ENCODE measurements at regions not wholly inside any gene's neighbourhood (a gene's known extent, or its start where the extent isn't known, plus 50 kb on each side); places are given as distances from the start of the nearest gene placed in this dataset.
A peak's percentile ranks its signal among the peaks of the same experiment; 100 is the strongest.

DNA sequence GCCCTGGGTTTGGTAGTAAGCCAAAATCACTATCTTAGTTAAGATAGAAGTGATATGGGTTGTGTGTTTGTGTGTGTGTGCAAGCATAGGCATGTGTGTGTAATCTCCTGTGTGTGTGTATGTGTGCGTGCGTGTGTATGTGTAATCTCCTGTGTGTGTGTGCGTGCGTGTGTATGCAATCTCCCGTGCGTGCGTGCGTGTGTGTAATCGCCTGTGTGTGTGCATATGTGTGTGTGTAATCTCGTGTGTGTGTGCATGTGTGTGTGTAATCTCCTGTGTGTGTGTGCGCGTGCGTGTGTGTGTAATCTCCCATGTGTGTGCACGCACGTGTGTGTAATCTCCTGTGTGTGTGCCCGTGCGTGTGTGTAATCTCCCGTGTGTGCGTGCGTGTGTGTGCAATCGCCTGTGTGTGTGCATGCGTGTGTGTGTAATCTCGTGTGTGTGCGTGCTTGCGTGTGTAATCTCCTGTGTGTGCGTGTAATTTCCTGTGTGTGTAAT lies 219.3 kb upstream of the GGTLC1 start:
- intact Hi-C loops (cut with DNase I) = no loop called here

DNA sequence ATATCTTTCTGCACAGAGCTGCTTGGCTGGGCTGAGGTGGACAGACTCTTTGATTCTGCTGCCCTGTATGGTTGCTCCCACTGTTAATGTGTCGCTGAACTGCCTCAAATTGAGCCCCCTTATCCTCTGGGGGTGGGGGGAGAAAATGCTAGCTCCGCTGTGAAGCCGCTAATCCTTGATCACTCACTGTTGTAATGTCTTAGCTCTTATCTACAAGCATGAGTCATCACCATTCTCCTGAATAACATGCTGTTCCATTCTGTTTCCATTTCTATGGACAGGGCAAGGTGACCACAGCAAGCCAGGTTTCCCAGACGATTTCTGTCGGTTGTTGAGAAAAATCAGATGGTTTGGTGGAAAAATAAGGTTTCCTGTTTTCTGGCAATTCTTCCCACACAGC lies 218.4 kb upstream of the GGTLC1 start:
- intact Hi-C loops (cut with DNase I) = no loop called here
- DNase-seq = no peak

More for the DNA sequence above, 219.3 kb upstream of the GGTLC1 start:
- no peak for DNase-seq

DNA sequence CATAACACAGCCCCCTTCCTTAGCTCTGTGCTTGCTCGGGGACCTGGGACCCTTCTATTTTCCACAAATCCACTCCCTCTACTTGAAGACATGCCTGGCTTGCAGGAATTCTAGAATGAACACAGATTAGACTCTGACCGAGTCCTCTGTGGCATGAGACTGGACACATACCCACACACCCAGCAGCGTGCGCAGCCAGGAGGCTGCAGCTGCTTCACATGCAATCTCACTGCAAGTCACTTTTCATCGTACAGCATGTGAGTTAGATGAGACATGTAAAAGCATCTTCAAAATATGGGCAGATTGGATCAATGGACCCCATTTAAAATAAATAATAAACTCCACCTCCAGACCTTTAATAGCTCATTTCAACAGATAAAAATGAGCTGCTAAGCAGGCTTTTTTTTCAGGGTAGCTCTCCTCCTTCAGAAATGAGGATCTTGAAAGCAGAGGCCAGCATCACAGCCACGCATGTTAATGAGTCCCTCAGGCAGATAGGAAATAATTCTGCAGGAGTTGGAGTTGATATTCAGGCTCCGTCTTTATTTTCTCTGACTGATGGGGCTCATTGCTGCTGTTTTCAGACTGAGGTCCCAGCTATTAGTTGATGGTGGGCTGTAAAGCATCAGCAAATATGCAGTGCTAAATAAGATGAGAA lies 215.1 kb upstream of the GGTLC1 start:
- intact Hi-C loops (cut with DNase I) = no loop called here
- DNase-seq = no peak

DNA sequence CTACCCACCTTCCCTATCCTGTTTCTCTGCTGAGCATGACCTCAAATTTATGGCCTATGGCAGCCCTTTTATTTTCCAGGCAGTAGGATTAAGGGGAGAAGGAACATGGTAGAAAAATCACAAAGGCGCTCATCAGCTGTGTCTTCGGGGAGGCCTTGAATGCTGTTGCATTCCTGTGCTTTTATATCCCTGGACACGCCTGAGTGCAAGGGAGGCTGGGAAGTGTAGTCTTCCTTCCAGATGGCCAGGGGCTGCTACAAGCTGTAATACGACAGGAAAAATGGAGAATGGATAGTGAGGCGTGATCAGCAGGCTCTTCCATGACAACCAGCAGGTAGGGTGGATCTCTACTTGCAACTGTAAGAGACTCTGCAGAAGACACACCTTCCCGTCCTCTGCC lies 210.9 kb upstream of the GGTLC1 start:
- intact Hi-C loops (cut with DNase I) = no loop called here
- no peak for DNase-seq

DNA sequence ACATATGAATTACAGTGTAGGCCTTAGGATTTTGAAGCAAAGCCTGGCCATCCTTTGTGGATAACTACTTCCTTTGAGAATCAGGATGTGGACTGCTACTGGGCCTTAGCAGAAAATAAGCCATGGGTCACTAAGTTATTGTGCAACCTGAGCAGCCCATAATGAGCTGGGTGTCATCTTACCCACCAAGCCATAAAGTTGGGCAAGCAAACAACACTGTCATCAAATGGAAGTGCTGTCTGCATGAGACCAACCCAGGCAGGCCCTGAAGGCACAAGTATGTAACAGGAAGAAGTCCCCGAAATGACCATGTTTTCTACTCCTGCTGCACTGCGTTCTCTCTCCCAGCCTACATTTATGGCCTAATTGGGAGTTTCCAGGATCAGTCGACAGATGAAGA lies 205.6 kb upstream of the GGTLC1 start:
- no peak for DNase-seq
- intact Hi-C loops (cut with DNase I) = no loop called here

DNA sequence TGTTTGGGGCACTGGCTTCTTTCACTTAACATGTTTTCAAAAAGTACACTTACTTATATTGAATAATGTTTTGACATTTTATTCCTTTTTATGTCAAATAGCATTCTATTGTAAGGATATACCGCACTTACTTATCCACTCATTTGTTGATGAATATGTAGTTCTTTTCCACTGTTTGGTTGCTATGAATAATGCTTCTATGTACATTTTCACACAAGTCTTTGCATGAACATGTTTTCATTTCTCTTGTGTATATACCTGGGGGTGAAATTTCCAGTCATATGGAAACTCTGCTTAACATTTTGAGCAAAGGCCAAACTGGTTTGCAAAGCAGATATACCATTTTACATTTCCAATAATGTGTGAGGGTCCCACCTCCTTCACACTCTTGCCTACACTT lies 202.3 kb upstream of the GGTLC1 start:
- intact Hi-C loops (cut with DNase I) = no loop called here
- no peak for DNase-seq

DNA sequence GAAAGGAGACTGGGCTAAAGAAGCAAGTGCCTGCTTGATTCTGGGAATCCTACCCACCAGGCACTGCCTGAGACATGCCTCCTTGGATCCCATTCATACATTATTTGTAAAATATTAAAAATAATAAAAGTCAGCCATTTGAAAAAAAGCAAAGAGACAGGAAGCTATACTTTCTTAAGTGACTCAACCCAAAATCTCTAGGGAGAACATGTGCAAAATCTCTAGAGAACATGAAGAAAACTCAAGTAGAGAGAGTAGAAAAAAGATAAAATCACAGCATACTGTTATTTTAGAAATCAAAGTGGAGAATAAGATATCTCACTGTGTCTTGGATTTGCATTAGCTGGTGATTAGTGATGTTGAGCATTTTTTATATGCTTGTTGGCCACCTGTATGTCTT lies 197.2 kb upstream of the GGTLC1 start:
- intact Hi-C loops (cut with DNase I) = no loop called here
- no peak for DNase-seq

DNA sequence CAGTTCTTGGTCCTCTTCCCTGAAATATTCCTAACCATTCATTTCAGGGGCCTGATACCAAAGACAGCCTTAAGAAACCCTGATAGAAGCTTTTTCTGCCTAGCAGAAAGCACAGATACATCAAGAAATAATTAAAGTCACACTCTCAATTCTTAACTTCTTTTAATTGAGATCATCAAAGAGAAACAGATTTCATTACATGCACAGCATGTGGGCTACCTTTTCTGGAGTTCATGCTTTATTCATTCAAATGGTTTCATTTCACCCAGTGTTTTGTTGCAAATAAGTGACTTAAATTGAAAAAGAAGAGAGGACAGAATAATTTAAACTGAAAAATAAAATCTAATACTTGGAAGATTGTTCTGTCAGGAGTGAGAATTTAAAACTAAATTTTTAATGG lies 192.6 kb upstream of the GGTLC1 start:
- intact Hi-C loops (cut with DNase I) = no loop called here

DNA sequence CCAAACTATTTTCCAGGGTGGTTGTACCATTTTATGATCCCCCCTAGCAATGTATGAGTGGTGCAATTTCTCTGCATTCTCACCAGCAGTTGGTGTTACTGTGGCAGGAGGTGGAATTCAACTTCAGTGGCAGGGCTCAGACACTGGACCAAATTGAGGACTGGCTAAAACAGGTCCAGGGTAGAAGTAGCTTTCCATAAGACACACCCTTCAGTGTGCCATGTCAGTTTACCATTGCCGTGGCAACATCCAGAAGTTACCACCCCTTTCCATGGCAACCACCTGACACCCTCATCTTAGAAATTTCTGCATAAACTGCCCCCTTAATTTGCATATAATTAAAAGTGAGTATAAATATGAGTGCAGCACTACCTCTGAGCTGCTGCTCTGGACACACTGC lies 180.7 kb upstream of the GGTLC1 start:
- no peak for DNase-seq
- intact Hi-C loops (cut with DNase I) = loop anchor here (10.0 kb wide), 1 partner anchor 616 kb away; no protein-coding TSS in a partner anchor

More for the DNA sequence above, 192.6 kb upstream of the GGTLC1 start:
- DNase-seq = no peak

DNA sequence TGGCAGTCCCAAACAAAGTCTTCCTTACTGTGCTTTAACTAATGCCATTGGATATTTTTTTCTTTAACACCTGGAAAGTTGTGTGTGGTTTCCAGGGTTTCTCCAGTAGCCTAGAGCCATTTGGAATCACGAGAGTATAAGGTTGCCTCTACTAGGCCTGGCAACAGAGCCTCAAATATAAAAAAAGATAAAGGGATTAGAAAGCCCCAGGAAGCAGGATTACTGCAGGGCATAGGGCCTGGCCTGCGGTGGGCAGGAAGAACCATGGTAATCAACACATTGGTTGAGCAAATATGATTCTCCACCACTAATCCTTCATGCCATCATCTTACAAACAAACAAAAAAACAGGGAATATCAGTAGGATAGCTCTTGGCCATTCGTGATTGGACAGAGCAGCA lies 177.8 kb upstream of the GGTLC1 start:
- DNase-seq = no peak
- intact Hi-C loops (cut with DNase I) = loop anchor here (10.0 kb wide), 1 partner anchor 618 kb away; no protein-coding TSS in a partner anchor

DNA sequence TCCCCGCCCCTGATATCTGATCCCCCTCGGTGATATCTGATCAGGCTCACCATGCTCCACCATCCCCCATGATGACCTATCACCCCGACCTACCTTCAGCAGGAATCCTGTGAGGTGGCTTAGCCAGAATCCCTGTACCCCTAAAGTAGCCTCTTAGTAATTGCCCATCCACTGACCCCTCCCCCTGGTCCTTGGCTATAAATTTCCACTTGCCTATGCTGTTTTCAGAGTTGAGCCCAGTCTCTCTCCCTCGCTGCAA lies 177.5 kb upstream of the GGTLC1 start:
- intact Hi-C loops (cut with DNase I) = loop anchor here (10.0 kb wide), 1 partner anchor 619 kb away; no protein-coding TSS in a partner anchor
- DNase-seq = no peak

DNA sequence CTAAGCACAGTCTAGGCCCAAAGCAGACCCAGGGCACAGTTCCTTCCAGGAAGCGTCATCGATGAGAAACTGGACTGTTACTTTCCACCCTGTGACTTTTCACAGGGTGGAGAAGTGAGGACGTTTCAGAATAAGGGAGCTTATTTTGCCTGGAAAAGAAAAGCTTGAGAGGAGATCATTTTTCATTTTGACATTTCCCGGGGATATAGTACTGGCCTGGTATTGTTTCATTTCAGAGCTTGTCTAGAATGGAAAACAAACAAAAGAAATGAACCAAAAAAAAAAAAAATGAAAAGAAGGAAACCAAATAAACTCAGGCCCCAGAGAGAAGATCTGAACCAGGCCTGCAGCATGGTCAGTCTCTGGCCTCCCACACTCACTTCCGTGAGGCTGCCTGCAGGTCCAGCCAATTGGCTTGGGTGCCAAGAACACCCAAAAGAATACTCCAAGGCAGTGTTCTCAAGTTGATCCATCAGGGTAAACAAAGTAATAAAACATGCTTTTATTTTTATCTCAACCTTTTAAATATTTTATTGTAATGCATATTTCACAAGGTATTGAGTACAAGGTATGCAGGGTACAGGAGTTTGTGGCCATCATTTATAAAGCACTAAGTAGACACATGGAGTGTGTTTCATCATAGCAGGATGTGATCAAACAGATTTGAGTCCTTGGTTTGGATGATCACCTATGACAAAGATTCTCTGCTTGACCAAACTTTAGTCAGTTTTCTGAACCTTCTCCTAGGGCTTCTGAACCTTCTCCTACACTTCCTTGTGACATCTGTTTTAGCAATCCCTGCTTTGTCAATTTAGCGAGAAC lies 176.9 kb upstream of the GGTLC1 start:
- no peak for DNase-seq
- intact Hi-C loops (cut with DNase I) = loop anchor here (10.0 kb wide), 1 partner anchor 619 kb away; no protein-coding TSS in a partner anchor

DNA sequence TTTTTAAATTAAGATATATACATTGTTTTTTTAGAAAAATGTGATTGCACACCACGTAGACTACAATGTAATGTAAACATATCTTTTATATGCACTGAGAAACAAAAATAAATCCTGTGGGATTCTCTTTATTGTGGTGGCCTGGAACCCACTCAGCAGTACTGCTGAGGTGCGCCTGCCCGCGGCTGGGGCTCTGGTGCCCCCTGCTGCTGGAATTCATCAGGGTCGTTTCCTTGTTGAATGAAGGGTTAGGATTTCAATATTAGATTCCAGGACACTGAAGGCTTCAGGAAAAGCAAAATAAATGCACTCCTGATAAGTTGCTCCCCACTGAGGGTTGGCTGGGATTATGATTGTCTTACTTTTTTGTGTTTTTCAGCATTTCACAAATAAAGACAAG lies 175.8 kb upstream of the GGTLC1 start:
- no peak for DNase-seq
- intact Hi-C loops (cut with DNase I) = loop anchor here (10.0 kb wide), 1 partner anchor 620 kb away; no protein-coding TSS in a partner anchor

DNA sequence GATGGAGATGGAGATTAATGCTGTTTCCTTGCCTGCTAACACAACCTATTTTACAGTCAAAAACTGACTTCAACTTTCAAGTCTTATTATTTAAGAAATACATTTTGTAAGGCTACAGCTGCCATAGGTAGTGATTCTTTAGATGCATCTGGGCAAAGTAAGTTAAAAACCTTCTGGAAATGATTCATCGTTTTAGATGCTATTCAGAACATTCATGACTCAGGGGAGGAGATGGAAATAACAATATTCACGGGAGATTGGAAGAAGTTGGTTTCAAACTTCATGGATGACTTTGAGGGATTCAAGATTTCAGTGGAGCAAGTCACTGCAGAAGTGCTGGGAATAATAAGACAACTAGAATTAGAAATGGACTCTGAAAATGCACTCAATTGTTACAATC lies 174.9 kb upstream of the GGTLC1 start:
- intact Hi-C loops (cut with DNase I) = loop anchor here (10.0 kb wide), 1 partner anchor 621 kb away; no protein-coding TSS in a partner anchor
- no peak for DNase-seq

DNA sequence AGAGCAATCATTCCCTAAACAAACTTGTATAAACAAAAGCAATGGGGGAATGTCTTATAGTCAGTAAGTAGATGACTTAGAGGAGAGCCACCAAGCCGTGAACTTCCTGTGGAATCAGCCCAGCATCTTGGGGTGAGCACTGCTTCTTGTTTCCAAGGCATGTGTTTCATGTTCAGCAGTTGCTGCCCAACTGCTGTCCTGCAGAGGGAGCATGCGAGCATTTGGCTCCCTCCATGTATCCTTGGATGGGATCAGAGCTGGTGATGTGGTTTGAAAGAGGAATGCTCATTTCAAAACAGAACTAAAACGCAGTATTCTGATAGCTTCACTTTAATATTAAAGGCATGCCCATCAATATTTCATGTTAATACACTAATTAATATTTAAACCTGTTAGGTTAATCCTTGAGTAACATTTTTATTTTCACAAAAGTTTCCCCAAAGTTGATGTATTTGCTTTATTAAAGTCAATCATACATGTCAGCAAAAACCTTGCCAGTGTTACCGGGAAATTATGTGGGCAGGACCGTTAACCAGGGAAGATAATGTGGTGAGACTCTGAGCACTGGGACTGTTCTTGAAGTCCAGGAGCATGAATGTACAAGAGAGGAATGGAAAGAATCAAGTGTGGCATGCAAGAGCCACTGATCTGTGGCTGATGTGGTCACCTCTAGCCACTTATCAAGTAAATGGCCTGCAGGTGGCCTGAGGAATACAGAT lies 172.1 kb upstream of the GGTLC1 start:
- intact Hi-C loops (cut with DNase I) = loop anchor here (2.0 to 10.0 kb wide), 2 partner anchors 624 to 758 kb away; no protein-coding TSS in a partner anchor
- DNase-seq = peak; percentile 36 to 94 (median 66)

DNA sequence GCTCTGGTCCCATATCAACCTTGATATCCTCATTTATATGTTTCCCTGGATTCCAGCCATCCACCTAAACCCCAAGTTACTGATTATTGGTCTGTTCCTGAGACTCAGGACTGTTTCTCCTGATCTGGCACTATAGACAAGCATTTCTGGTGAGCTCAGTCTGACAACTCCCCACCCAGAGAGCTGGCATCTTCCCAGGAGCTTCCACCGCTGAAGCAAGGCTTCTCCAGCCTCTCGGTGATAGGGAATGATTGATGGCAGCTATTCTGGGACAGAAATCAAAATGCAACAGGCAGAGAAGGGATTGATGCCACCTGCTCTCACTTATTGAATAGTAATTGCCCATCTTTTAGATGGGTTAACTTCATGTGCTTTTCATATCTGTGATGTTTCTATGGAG lies 169.7 kb upstream of the GGTLC1 start:
- intact Hi-C loops (cut with DNase I) = no loop called here
- no peak for DNase-seq

DNA sequence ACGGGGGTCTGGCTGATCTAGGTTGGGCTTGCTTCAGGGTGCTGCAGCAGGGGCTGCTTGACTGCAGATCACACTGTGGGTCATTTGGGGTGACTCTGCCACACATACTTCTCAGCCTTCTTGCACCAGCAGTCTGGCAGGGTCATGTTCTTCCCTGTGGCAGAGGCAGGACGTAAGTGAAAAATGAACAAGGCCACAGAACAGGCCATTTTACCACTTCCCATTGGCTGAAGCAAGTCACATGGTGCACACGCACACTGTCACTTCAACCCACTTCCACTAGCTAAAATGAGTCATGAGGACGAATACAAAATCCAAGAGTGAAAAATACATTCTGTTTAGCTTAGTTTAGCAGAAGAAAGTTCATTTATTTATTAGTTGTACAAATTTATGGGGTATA lies 168.6 kb upstream of the GGTLC1 start:
- DNase-seq = no peak
- intact Hi-C loops (cut with DNase I) = no loop called here

DNA sequence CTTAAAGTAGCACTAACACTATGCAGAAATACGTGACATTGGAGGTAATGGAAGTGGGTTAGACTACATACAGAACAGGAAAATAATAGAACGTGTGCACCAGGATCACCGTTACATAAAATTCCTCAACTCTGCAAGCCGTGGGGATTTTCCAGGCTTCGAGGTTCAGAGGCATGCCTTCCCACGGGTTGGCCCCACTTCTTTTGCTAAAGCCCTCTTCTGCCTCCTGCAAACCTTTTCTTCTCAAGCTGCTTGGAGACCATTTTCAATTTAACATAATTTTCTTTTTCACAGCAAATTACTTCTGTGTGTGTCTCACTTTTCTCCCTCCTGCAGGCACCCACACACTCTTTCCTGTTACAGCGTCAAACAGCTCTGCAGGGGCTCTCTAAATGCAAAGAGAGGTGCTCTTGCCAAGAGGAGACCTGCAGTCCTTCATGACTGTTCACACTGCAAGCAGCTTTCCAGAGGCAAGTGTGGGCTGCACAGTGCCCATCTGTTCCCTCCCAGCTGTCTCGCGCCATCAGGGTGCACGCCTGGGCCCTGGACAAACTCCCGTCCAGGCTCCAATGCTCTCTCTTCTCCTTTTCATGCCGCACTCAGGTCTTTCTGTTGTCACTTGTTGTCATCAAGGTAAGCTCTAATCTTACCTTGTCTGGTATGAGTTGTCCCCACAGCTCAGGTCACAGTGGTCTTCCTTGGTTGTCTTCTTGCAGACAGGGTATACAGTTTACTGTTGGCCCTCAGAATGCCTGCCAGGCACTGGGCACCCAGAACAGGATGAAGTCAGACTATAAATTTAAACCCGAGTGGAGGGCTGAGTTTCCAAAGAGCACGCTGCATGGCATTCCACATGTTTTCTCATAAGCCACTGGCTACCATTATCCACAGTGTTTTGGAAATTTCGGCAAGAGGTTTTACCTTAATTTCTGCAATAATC lies 164.8 kb upstream of the GGTLC1 start:
- DNase-seq = peak in 8 of 10 donors; percentile 52 to 91 (median 58)
- intact Hi-C loops (cut with DNase I) = no loop called here

DNA sequence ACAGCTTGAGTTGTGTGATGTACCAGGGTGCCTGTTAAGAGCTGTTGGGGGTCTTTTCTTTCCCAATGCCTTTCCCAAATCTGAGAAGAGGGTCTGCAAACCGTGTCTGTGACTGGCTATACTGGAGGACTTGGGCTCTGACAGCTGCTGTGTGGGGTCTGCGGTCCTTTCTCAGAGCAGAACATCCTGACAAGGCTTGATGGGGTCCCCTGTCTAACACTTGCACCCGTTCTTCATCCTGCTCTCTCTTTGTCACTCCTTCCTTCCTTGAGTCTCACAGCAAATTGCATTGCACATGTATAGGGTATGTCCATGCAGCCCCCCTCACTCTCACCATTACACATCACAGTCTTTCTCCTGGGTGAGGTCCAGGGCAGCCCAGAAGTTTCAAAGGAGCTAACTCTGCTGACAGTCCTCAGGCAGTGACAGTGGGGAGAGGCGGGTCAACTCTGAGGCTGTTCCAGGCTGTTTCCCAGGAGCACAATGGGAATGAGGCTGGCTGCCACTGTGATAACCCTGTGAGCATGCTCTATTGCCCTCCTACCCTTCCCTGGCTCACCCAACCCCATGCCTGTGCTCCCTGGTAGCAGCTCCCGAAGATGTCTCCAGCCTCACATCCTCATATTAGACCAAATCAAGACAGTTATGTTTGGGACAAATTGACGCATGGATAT lies 163.2 kb upstream of the GGTLC1 start:
- no peak for DNase-seq
- intact Hi-C loops (cut with DNase I) = no loop called here
